M059J (cell line): ENCODE measurements at regions not wholly inside any gene's neighbourhood (a gene's known extent, or its start where the extent isn't known, plus 50 kb on each side); places are given as distances from the start of the nearest gene placed in this dataset.

ENCODE experiments used
- DNase-seq: peaks from one replicate; pipeline ENCODE4 v3.0.0-alpha.2; 2012; ENCODE audit warnings: low read depth

GRCh38 chr3:67706934-67707333 is 52.5 kb upstream of the SUCLG2 start:
- DNase-seq, result no peak

GRCh38 chr3:67704322-67704721 is 49.9 kb upstream of the SUCLG2 start:
- DNase-seq, result no peak
